Esophagus squamous epithelium (tissue), 5 donors: ENCODE measurements at regions not wholly inside any gene's neighbourhood (a gene's known extent, or its start where the extent isn't known, plus 50 kb on each side); places are given as distances from the start of the nearest gene placed in this dataset.

Source experiments
- DNase-seq: peaks from one replicate; lab custom pipeline; 2025; lab: John Stamatoyannopoulos, UW
- H3K27ac ChIP-seq, 4 donors: fragments of 200-600 bp; sonication (generic); one replicate each; pipeline ENCODE4 v1.5.1; 2016 to 2019; ENCODE audit warnings: mild to moderate bottlenecking in 1 of 4
- H3K27me3 ChIP-seq, 4 donors: fragments of 200-600 bp; sonication (generic); 1 replicate in 3 of 4; 2 replicates in 1 of 4; pipeline versions ENCODE4 v1.5.1 to v1.6.0; 2017 to 2021; ENCODE audit warnings: antibody characterized with exemption in 1 of 4
- H3K36me3 ChIP-seq, 3 donors: fragments of 200-600 bp; sonication (generic); one replicate each; pipeline ENCODE4 v1.5.1; 2016 to 2019
- H3K4me1 ChIP-seq, 3 donors: fragments of 200-600 bp; sonication (generic); one replicate each; pipeline ENCODE4 v1.5.1; 2017 to 2019
- H3K4me3 ChIP-seq, 4 donors: fragments of 200-600 bp; sonication (generic); 1 replicate in 3 of 4; 2 replicates in 1 of 4; pipeline ENCODE4 v1.5.1; 2016 to 2019; ENCODE audit warnings: mild to moderate bottlenecking in 2 of 4, moderate library complexity in 1 of 4
- H3K9me3 ChIP-seq, 3 donors: fragments of 200-600 bp; sonication (generic); one replicate each; pipeline ENCODE4 v1.5.1; 2016 to 2019
- CTCF ChIP-seq, 6 experiments: fragments of 450-650 bp in 4 of 6; fragments of 200-600 bp in 2 of 6; sonication (generic) in 2 of 6; IDR thresholded peaks; one replicate each; pipeline ENCODE4 v1.5.1; 2016 to 2019; ENCODE audit warnings: antibody characterized with exemption in 6 of 6, mild to moderate bottlenecking in 4 of 6, moderate library complexity in 4 of 6
- POLR2A ChIP-seq, 4 donors: fragments of 450-650 bp; IDR thresholded peaks; one replicate each; pipeline ENCODE4 v1.6.1; 2017; ENCODE audit warnings: antibody characterized with exemption in 4 of 4, mild to moderate bottlenecking in 4 of 4, moderate library complexity in 3 of 4
- WGBS, 2 donors: methylation state at CpG; one replicate each; pipeline ENCODE4 v1.1.5; 2018; 5-methylcytosine and 5-hydroxymethylcytosine counted together
- intact Hi-C: fragments of 100-400 bp; cut with DNase I; formaldehyde crosslinking; loops from one replicate; pipeline ENCODE4 v1.15.0; 2022
- donor health status: DM: yes; HTN: yes; CAD: no.

GRCh38 chr13:79966059-79966458 lies 374.9 kb downstream of the SPRY2 start:
- TF ChIP-seq POLR2A (IDR thresholded peaks at IDR 0.05), result no peak
- no peak for TF ChIP-seq CTCF (IDR thresholded peaks at IDR 0.05)
- intact Hi-C loops, result no loop called here
- Histone ChIP-seq H3K27ac (no peak overlapping the region), H3K27me3 (no peaks in the 10 kb centered on the region), H3K4me3 (no peak overlapping the region), H3K4me1 (peaks cover 0 to 13% (median 5%) of the 10 kb centered on the region in 3 donors), H3K9me3 (no peaks in the 10 kb centered on the region), H3K36me3 (no peaks in the 10 kb centered on the region)
- no peak for DNase-seq
- WGBS, 2 donors, result 47 to 60% methylated on average over 3 of the region's 3 CpGs

GRCh38 chr13:79946556-79946955 lies 394.4 kb downstream of the SPRY2 start:
- 80 to 92% methylated on average over 3 of the region's 3 CpGs for WGBS, 2 donors
- TF ChIP-seq CTCF (IDR thresholded peaks at IDR 0.05) (no peak), POLR2A (IDR thresholded peaks at IDR 0.05) (no peak)

GRCh38 chr13:79943346-79944023 lies 397.4 kb downstream of the SPRY2 start:
- Histone ChIP-seq H3K4me1 (no peaks in the 10 kb centered on the region), H3K36me3 (no peaks in the 10 kb centered on the region), H3K9me3 (no peaks in the 10 kb centered on the region), H3K4me3 (no peak overlapping the region), H3K27me3 (no peaks in the 10 kb centered on the region), H3K27ac (no peak overlapping the region)
- no peak for DNase-seq
- intact Hi-C loops, result no loop called here
- TF ChIP-seq POLR2A (IDR thresholded peaks at IDR 0.05) (no peak), CTCF (IDR thresholded peaks at IDR 0.05) (no peak)
- 64 to 71% methylated on average over 2 of the region's 2 CpGs for WGBS, 2 donors

More at GRCh38 chr13:79946556-79946955, 394.4 kb downstream of the SPRY2 start:
- Histone ChIP-seq H3K4me3 (no peak overlapping the region), H3K27ac (no peak overlapping the region), H3K9me3 (no peaks in the 10 kb centered on the region), H3K4me1 (no peaks in the 10 kb centered on the region), H3K36me3 (no peaks in the 10 kb centered on the region), H3K27me3 (no peaks in the 10 kb centered on the region)
- no peak for DNase-seq
- intact Hi-C loops, result no loop called here

GRCh38 chr13:79941752-79942151 lies 399.2 kb downstream of the SPRY2 start:
- intact Hi-C loops, result no loop called here
- H3K4me3 ChIP-seq, result no peak overlapping the region
- no peaks in the 10 kb centered on the region for H3K9me3 ChIP-seq
- H3K27ac ChIP-seq, result no peak overlapping the region
- H3K36me3 ChIP-seq, result no peaks in the 10 kb centered on the region
- no peak for DNase-seq
- WGBS, 2 donors, result 93 to 98% methylated on average over 5 of the region's 5 CpGs
- H3K27me3 ChIP-seq, result no peaks in the 10 kb centered on the region
- peaks cover 0 to 5% (median 3%) of the 10 kb centered on the region in 3 donors for H3K4me1 ChIP-seq
- no peak for TF ChIP-seq POLR2A (IDR thresholded peaks at IDR 0.05)
- no peak for TF ChIP-seq CTCF (IDR thresholded peaks at IDR 0.05)

GRCh38 chr13:79939689-79940088 lies 401.2 kb downstream of the SPRY2 start:
- Histone ChIP-seq H3K27ac (no peak overlapping the region), H3K4me1 (peaks cover 5 to 17% (median 9%) of the 10 kb centered on the region in 3 donors), H3K4me3 (no peak overlapping the region), H3K9me3 (no peaks in the 10 kb centered on the region), H3K36me3 (no peaks in the 10 kb centered on the region), H3K27me3 (no peaks in the 10 kb centered on the region)
- DNase-seq, result no peak
- intact Hi-C loops, result no loop called here
- TF ChIP-seq CTCF (IDR thresholded peaks at IDR 0.05) (no peak), POLR2A (IDR thresholded peaks at IDR 0.05) (no peak)
- WGBS, 2 donors, result 64 to 72% methylated on average over 2 of the region's 2 CpGs
